Peyer's patch (tissue), 4 donors: ENCODE measurements at regions not wholly inside any gene's neighbourhood (a gene's known extent, or its start where the extent isn't known, plus 50 kb on each side); places are given as distances from the start of the nearest gene placed in this dataset.
"Not testable (repeated sequence)": the region's sequence is repeated elsewhere in the genome, so short reads cannot be mapped to it uniquely, and the experiment has no call there.

Experiments
- DNase-seq, 3 donors: peaks; one replicate each; pipeline ENCODE4 v3.0.0-alpha.2; 2017 to 2019
- H3K27ac ChIP-seq, 4 donors: fragments of 200-600 bp; sonication (generic); one replicate each; pipeline ENCODE4 v1.5.1; 2016 to 2019
- H3K27me3 ChIP-seq, 2 donors: fragments of 200-600 bp; sonication (generic); one replicate each; pipeline ENCODE4 v1.5.1; 2019
- H3K36me3 ChIP-seq, 3 donors: fragments of 200-600 bp; sonication (generic); one replicate each; pipeline ENCODE4 v1.5.1; 2016 to 2019
- H3K4me1 ChIP-seq, 4 donors: fragments of 200-600 bp; sonication (generic); one replicate each; pipeline ENCODE4 v1.5.1; 2016 to 2019
- H3K4me3 ChIP-seq, 4 donors: fragments of 200-600 bp; sonication (generic); 1 replicate in 3 of 4; 2 replicates in 1 of 4; pipeline ENCODE4 v1.5.1; 2016 to 2019; ENCODE audit warnings: mild to moderate bottlenecking in 1 of 4
- H3K9me3 ChIP-seq, 4 donors: fragments of 200-600 bp; sonication (generic); one replicate each; pipeline ENCODE4 v1.5.1; 2016 to 2019; ENCODE audit warnings: mild to moderate bottlenecking in 1 of 4
- CTCF ChIP-seq, 6 experiments: fragments of 450-650 bp in 4 of 6; fragments of 200-600 bp in 2 of 6; sonication (generic) in 1 of 6; IDR thresholded peaks; one replicate each; pipeline ENCODE4 v1.5.1; 2017 to 2019; ENCODE audit warnings: antibody characterized with exemption in 6 of 6, mild to moderate bottlenecking in 3 of 6, moderate library complexity in 1 of 6
- POLR2A ChIP-seq, 2 donors: fragments of 450-650 bp; IDR thresholded peaks; one replicate each; pipeline ENCODE4 v1.5.1; 2017; ENCODE audit warnings: antibody characterized with exemption in 2 of 2, mild to moderate bottlenecking in 2 of 2, moderate library complexity in 2 of 2

DNA sequence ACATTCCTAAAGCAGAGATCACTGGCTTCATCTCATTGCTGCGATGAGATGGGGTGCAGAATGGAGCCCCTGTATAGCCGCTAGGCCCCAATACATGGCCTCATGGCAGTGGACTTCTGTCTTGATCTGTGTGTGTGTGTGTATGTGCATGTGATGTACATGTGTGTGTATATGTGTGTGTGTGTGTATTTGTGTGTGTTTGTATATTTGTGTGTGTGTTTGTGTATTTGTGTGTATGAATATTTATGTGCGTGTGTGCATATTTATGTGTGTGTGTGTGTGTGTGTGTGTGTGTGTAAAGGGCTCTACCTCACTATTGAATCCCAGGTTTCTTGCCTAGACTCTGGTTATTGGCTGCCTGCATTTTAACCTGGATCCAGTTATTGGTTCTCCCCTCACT, 958.2 kb downstream of the GRID1 start:
- no peak for TF ChIP-seq POLR2A (IDR thresholded peaks at IDR 0.05)
- TF ChIP-seq CTCF (IDR thresholded peaks at IDR 0.05): no peak
- Histone ChIP-seq H3K27ac (no peak overlapping the region), H3K27me3 (no peaks in the 10 kb centered on the region), H3K4me3 (no peak overlapping the region), H3K4me1 (no peaks in the 10 kb centered on the region), H3K9me3 (no peaks in the 10 kb centered on the region), H3K36me3 (no peaks in the 10 kb centered on the region)
- DNase-seq: no peak

DNA sequence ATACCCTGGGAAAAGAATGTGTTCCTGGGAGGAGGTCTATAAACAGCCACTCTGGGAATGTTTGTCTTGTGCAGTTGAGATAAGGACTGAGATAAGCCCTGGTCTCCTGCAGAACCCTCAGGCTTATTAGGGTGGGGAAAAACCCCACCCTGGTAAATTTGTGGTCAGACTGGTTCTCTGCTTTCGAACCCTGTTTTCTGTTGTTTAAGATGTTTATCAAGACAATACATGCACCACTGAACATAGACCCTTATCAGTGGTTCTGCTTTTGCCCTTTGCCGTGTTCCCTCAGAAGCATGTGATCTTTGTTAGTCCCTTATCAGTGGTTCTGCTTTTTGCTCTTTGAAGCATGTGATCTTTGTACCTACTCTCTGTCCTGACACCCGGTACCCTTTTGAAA, 956.0 kb downstream of the GRID1 start:
- H3K4me3 ChIP-seq, H3K27me3 ChIP-seq, H3K36me3 ChIP-seq, H3K4me1 ChIP-seq, H3K9me3 ChIP-seq, H3K27ac ChIP-seq, DNase-seq: not testable (repeated sequence)

DNA sequence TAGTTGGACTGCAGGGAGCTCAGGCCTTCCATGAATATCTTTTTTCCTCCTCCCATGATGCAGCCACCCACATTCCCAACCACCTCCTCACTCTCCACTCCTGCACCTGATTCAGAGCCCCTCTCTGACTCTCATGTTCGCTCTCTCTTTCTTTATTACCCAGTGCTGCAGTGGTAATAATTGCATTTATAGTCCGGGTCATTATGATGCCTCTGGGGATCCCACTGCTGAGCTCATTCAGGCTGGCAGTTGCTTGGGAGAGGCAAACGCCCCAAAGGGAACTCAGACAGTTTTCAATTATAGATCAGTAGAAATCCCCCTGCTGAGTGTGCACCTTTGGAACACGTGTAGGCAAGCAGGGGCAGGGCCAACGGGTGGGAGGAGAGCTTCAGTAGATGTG, 953.0 kb downstream of the GRID1 start:
- TF ChIP-seq CTCF (IDR thresholded peaks at IDR 0.05) (no peak), POLR2A (IDR thresholded peaks at IDR 0.05) (no peak)
- H3K27ac ChIP-seq: no peak overlapping the region
- no peak overlapping the region for H3K4me3 ChIP-seq

GRCh38 chr10:85420501-85421191, 945.9 kb downstream of the GRID1 start:
- Histone ChIP-seq H3K4me3 (no peak overlapping the region), H3K27ac (no peak overlapping the region), H3K4me1 (no peaks in the 10 kb centered on the region), H3K27me3 (no peaks in the 10 kb centered on the region), H3K36me3 (no peaks in the 10 kb centered on the region), H3K9me3 (no peaks in the 10 kb centered on the region)
- no peak for DNase-seq
- TF ChIP-seq CTCF (IDR thresholded peaks at IDR 0.05) (no peak), POLR2A (IDR thresholded peaks at IDR 0.05) (no peak)

More for the DNA sequence above, 953.0 kb downstream of the GRID1 start:
- Histone ChIP-seq H3K36me3 (no peaks in the 10 kb centered on the region), H3K4me1 (no peaks in the 10 kb centered on the region), H3K27me3 (no peaks in the 10 kb centered on the region), H3K9me3 (no peaks in the 10 kb centered on the region)
- no peak for DNase-seq

DNA sequence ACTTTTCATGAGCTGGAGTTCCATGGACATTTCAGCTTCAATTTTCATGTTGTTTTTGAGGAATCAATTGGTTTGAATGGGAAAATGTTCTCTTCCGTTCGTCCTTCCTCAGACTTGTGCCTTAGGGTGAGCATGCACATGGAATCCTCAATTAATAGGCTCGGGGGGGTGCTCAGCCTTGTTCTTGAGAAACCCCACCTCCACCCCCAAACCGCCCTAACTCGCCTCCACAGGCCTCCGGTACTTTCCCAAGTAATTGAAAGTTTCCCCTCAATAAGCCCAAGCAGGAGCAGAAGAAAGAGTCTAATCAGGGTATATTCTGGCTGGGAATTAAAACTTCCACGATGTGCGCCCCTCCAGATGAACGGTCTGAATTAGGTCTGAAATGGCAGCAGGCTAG, 945.2 kb downstream of the GRID1 start:
- no peak overlapping the region for H3K4me3 ChIP-seq
- TF ChIP-seq POLR2A (IDR thresholded peaks at IDR 0.05) (no peak), CTCF (IDR thresholded peaks at IDR 0.05) (no peak)
- DNase-seq: no peak
- no peaks in the 10 kb centered on the region for H3K27me3 ChIP-seq
- no peaks in the 10 kb centered on the region for H3K4me1 ChIP-seq
- H3K9me3 ChIP-seq: no peaks in the 10 kb centered on the region
- H3K27ac ChIP-seq: no peak overlapping the region
- no peaks in the 10 kb centered on the region for H3K36me3 ChIP-seq

DNA sequence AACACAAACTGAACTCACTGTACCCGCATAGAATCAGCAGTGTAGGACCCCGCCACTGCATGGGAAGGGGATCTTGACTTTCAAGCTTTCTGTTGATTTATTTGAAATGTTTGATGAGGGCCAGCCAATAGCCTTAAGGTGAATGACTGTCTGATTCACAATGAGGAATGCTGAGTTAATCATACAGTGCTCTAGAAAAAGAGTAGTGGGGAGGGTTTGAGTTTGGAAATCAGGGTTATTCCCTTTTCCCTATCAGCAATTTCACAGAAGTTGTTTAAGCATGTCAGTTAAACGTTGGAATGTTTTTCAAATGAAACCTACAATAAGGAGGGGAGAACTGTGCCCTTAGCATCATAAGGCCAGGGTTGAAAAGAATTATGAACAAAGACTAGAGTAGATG, 937.5 kb downstream of the GRID1 start:
- no peaks in the 10 kb centered on the region for H3K27me3 ChIP-seq
- H3K9me3 ChIP-seq: no peaks in the 10 kb centered on the region
- no peak for DNase-seq
- TF ChIP-seq CTCF (IDR thresholded peaks at IDR 0.05) (no peak), POLR2A (IDR thresholded peaks at IDR 0.05) (no peak)
- no peaks in the 10 kb centered on the region for H3K36me3 ChIP-seq
- H3K4me3 ChIP-seq: no peak overlapping the region
- no peaks in the 10 kb centered on the region for H3K4me1 ChIP-seq
- no peak overlapping the region for H3K27ac ChIP-seq
